ENCODE measurements at regions not wholly inside any gene's neighbourhood (a gene's known extent, or its start where the extent isn't known, plus 50 kb on each side); places are given as distances from the start of the nearest gene placed in this dataset.

DNA sequence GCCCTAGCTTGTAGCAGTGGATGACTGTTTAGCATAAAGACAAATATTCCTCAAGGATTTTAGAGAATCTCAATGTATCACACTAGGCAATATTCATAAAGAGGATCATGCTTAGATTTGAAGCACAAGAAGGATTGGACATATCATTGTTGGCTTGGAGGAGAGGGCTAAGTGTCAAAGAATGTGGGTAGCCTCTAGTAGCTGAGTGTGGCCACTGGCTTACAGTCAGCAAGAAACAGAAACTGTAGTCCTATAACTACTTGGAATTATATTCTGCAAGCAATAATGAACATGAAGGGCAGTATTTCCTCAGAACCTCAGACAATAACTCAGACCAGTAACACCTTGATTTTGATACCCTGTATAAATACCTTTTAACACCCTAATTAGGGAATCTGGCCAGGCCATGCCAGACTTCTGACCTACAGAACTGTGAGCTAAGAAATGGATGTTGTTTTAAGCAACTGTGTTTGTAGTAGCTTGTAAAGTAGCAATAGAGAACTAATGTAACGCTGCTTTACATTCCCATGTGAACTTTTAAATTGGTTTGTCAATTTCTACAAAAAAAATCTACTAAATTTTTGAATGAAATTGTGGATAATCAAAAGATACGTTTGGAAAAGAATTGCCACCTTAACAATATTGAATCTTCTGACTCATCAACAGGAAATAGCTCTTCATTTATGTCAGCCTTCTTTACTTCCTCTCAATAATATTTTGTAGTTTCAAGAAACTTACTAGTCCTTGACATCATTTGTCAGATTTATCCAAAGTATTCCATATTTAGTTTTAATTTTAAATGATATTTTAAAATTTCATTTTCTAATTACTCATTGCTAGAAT, 65.2 kb upstream of the RSPO3 start:
- Histone ChIP-seq H3K9me3 (replicated peaks; ENCODE audit: insufficient read depth, low read length) (no peaks in the 10 kb centered on the region), H3K4me2 (ENCODE audit: low read depth, low read length) (no peak overlapping the region), H3K36me3 (replicated peaks; ENCODE audit: insufficient read depth, low read length) (no peaks in the 10 kb centered on the region), H3K79me2 (ENCODE audit: low read length) (no peaks in the 10 kb centered on the region), H3K9ac (ENCODE audit: low read length) (no peak overlapping the region), H3F3A (ENCODE audit: insufficient read depth, low read length) (no peaks in the 10 kb centered on the region), H2AFZ (ENCODE audit: low read length) (no peak overlapping the region), H4K20me1 (ENCODE audit: insufficient read depth, low read length) (no peaks in the 10 kb centered on the region), H3K27ac (ENCODE audit: low read length) (no peak overlapping the region), H3K4me3 (ENCODE audit: low read length) (no peak overlapping the region), H3K27me3 (replicated peaks; ENCODE audit: insufficient read depth, low read length) (no peaks in the 10 kb centered on the region), H3K4me1 (ENCODE audit: low read length) (no peaks in the 10 kb centered on the region), H3K9me2 (replicated peaks; ENCODE audit: insufficient read depth, low read length) (no peaks in the 10 kb centered on the region)
- no peak for DNase-seq
- TF ChIP-seq EZH2 (optimal IDR thresholded peaks at IDR 0.05; ENCODE audit: low read depth, low read length): no peak
- TF ChIP-seq EZH2phosphoT487 (IDR thresholded peaks at IDR 0.05; ENCODE audit: low read length): no peak
- TF ChIP-seq CTCF (IDR thresholded peaks at IDR 0.05; ENCODE audit: low read length): no peak

DNA sequence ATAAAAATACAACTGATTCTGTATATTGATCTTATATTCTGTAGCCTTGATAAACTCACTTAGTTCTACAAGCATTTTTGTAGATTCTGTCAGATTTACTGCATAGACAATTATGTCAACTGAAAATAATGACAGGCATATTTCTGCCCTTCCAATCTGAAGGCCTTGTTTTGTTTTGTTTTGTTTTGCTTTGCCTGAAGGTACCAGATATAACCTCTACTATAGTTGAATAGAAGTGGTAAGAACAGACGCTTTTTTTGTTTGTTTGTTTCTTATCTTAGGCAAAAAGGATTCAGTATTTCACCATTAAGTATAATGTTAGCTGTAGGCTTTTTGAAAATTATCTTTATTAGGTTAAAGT, 64.6 kb upstream of the RSPO3 start:
- Histone ChIP-seq H3F3A (ENCODE audit: insufficient read depth, low read length) (no peaks in the 10 kb centered on the region), H4K20me1 (ENCODE audit: insufficient read depth, low read length) (no peaks in the 10 kb centered on the region), H2AFZ (ENCODE audit: low read length) (no peak overlapping the region), H3K4me2 (ENCODE audit: low read depth, low read length) (no peak overlapping the region), H3K27me3 (replicated peaks; ENCODE audit: insufficient read depth, low read length) (no peaks in the 10 kb centered on the region), H3K36me3 (replicated peaks; ENCODE audit: insufficient read depth, low read length) (no peaks in the 10 kb centered on the region), H3K4me1 (ENCODE audit: low read length) (no peaks in the 10 kb centered on the region), H3K4me3 (ENCODE audit: low read length) (no peak overlapping the region), H3K27ac (ENCODE audit: low read length) (no peak overlapping the region), H3K9me3 (replicated peaks; ENCODE audit: insufficient read depth, low read length) (no peaks in the 10 kb centered on the region), H3K9me2 (replicated peaks; ENCODE audit: insufficient read depth, low read length) (no peaks in the 10 kb centered on the region), H3K79me2 (ENCODE audit: low read length) (no peaks in the 10 kb centered on the region), H3K9ac (ENCODE audit: low read length) (no peak overlapping the region)
- no peak for TF ChIP-seq EZH2phosphoT487 (IDR thresholded peaks at IDR 0.05; ENCODE audit: low read length)
- TF ChIP-seq EZH2 (optimal IDR thresholded peaks at IDR 0.05; ENCODE audit: low read depth, low read length): no peak
- TF ChIP-seq CTCF (IDR thresholded peaks at IDR 0.05; ENCODE audit: low read length): no peak
- no peak for DNase-seq

- no peak overlapping the region for H3K27ac ChIP-seq (ENCODE audit: low read length)
- H3K9me3 ChIP-seq (replicated peaks; ENCODE audit: insufficient read depth, low read length): no peaks in the 10 kb centered on the region
- no peak overlapping the region for H3K9ac ChIP-seq (ENCODE audit: low read length)
- no peaks in the 10 kb centered on the region for H3F3A ChIP-seq (ENCODE audit: insufficient read depth, low read length)
- no peak overlapping the region for H2AFZ ChIP-seq (ENCODE audit: low read length)
- H3K9me2 ChIP-seq (replicated peaks; ENCODE audit: insufficient read depth, low read length): no peaks in the 10 kb centered on the region
- TF ChIP-seq CTCF (IDR thresholded peaks at IDR 0.05; ENCODE audit: low read length) (no peak), EZH2 (optimal IDR thresholded peaks at IDR 0.05; ENCODE audit: low read depth, low read length) (no peak), EZH2phosphoT487 (IDR thresholded peaks at IDR 0.05; ENCODE audit: low read length) (no peak)
- no peaks in the 10 kb centered on the region for H3K27me3 ChIP-seq (replicated peaks; ENCODE audit: insufficient read depth, low read length)
- no peak for DNase-seq
- H3K79me2 ChIP-seq (ENCODE audit: low read length): no peaks in the 10 kb centered on the region
- H3K4me3 ChIP-seq (ENCODE audit: low read length): no peak overlapping the region
- no peaks in the 10 kb centered on the region for H3K4me1 ChIP-seq (ENCODE audit: low read length)
- H4K20me1 ChIP-seq (ENCODE audit: insufficient read depth, low read length): no peaks in the 10 kb centered on the region
- H3K36me3 ChIP-seq (replicated peaks; ENCODE audit: insufficient read depth, low read length): no peaks in the 10 kb centered on the region
- no peak overlapping the region for H3K4me2 ChIP-seq (ENCODE audit: low read depth, low read length)
These were observed 60.4 kb upstream of the RSPO3 start for GRCh38 chr6:127058027-127058426.
